Choroid plexus epithelial cell (primary cell): ENCODE measurements at regions not wholly inside any gene's neighbourhood (a gene's known extent, or its start where the extent isn't known, plus 50 kb on each side); places are given as distances from the start of the nearest gene placed in this dataset.

Experiments
- DNase-seq: peaks from one replicate; pipeline ENCODE4 v3.0.0-alpha.2; 2010; ENCODE audit warnings: low read depth
- H3K4me3 ChIP-seq: 2 replicates; pipeline ENCODE4 v1.5.1; 2011; ENCODE audit warnings: low read depth, mild to moderate bottlenecking, control low read depth, low read length, moderate library complexity
- CTCF ChIP-seq: conservative IDR thresholded peaks from 2 replicates; pipeline ENCODE4 v1.5.1; 2011; ENCODE audit warnings: low read depth, mild to moderate bottlenecking, control low read depth, inconsistent platforms, low read length, moderate library complexity

GRCh38 chr16:59404509-59404908 lies 670.4 kb upstream of the GOT2 start:
- TF ChIP-seq CTCF: no peak
- no peak for DNase-seq
- H3K4me3 ChIP-seq: no peak overlapping the region

- TF ChIP-seq CTCF: no peak
- no peak overlapping the region for H3K4me3 ChIP-seq
- DNase-seq: no peak
Observed at GRCh38 chr16:59400830-59401229, 666.7 kb upstream of the GOT2 start.

GRCh38 chr16:59397638-59398037 lies 663.5 kb upstream of the GOT2 start:
- DNase-seq: no peak
- TF ChIP-seq CTCF: no peak

GRCh38 chr16:59394526-59394925 lies 660.4 kb upstream of the GOT2 start:
- H3K4me3 ChIP-seq: no peak overlapping the region
- DNase-seq: no peak
- no peak for TF ChIP-seq CTCF

More at GRCh38 chr16:59397638-59398037, 663.5 kb upstream of the GOT2 start:
- H3K4me3 ChIP-seq: no peak overlapping the region

- DNase-seq: peak; percentile 41
- no peak overlapping the region for H3K4me3 ChIP-seq
- no peak for TF ChIP-seq CTCF
Observed at GRCh38 chr16:59392911-59393310, 658.8 kb upstream of the GOT2 start.

GRCh38 chr16:59391617-59392364 lies 657.7 kb upstream of the GOT2 start:
- H3K4me3 ChIP-seq: no peak overlapping the region
- TF ChIP-seq CTCF: no peak
- no peak for DNase-seq

GRCh38 chr16:59385959-59386358 lies 651.8 kb upstream of the GOT2 start:
- TF ChIP-seq CTCF: no peak
- peak; percentile 85 for DNase-seq

More at GRCh38 chr16:59385959-59386358, 651.8 kb upstream of the GOT2 start:
- H3K4me3 ChIP-seq: no peak overlapping the region
